Loucy (cell line): ENCODE measurements at regions not wholly inside any gene's neighbourhood (a gene's known extent, or its start where the extent isn't known, plus 50 kb on each side); places are given as distances from the start of the nearest gene placed in this dataset.
A peak's percentile ranks its signal among the peaks of the same experiment; 100 is the strongest.

Experiments used
- H2AFZ ChIP-seq: fragments of 200-600 bp; sonication (generic); 2 replicates; pipeline ENCODE4 v1.6.0; 2016; ENCODE audit warnings: antibody characterized with exemption, mild to moderate bottlenecking, low read length, moderate library complexity
- H3F3A ChIP-seq: fragments of 200-600 bp; 2 replicates; pipeline ENCODE4 v1.6.0; 2016; ENCODE audit warnings: antibody characterized with exemption, low read depth, mild to moderate bottlenecking
- H3K27me3 ChIP-seq: fragments of 200-600 bp; sonication (generic); 2 replicates; pipeline ENCODE4 v1.6.1; 2014; ENCODE audit warnings: low read length, mild to moderate bottlenecking; ENCODE audit not compliant: insufficient read depth, poor library complexity, severe bottlenecking
- H3K36me3 ChIP-seq: fragments of 200-600 bp; sonication (generic); 2 replicates; pipeline ENCODE4 v1.6.1; 2016; ENCODE audit warnings: low read length; ENCODE audit not compliant: insufficient read depth
- H3K4me1 ChIP-seq: fragments of 200-600 bp; sonication (generic); 2 replicates; pipeline ENCODE4 v1.5.1; 2014; ENCODE audit warnings: low read length, mild to moderate bottlenecking; ENCODE audit not compliant: insufficient read depth, poor library complexity, severe bottlenecking
- H3K4me2 ChIP-seq: fragments of 200-600 bp; sonication (generic); 2 replicates; pipeline ENCODE4 v1.6.0; 2014; ENCODE audit warnings: antibody characterized with exemption, low read length, low read depth, mild to moderate bottlenecking; ENCODE audit not compliant: poor library complexity, severe bottlenecking
- H3K4me3 ChIP-seq: fragments of 200-600 bp; sonication (generic); 2 replicates; pipeline ENCODE4 v1.5.1; 2014; ENCODE audit warnings: low read length, mild to moderate bottlenecking, mixed read lengths; ENCODE audit not compliant: poor library complexity, severe bottlenecking
- H3K79me2 ChIP-seq: fragments of 200-600 bp; sonication (generic); 2 replicates; pipeline ENCODE4 v1.6.1; 2014; ENCODE audit warnings: low read length; ENCODE audit not compliant: insufficient read depth
- H3K9ac ChIP-seq: fragments of 200-600 bp; sonication (generic); 2 replicates; pipeline ENCODE4 v1.6.0; 2014; ENCODE audit warnings: mild to moderate bottlenecking, low read depth, low read length, moderate library complexity; ENCODE audit not compliant: poor library complexity, severe bottlenecking
- H3K9me2 ChIP-seq: fragments of 200-600 bp; sonication (generic); replicated peaks from 2 replicates; pipeline ENCODE4 v1.6.1; 2016; ENCODE audit warnings: low read depth, low read length, mixed read lengths
- H3K9me3 ChIP-seq: fragments of 200-600 bp; sonication (generic); 2 replicates; pipeline ENCODE4 v1.6.1; 2014; ENCODE audit warnings: mild to moderate bottlenecking, antibody characterized with exemption, low read length, low read depth; ENCODE audit not compliant: insufficient read depth
- H4K20me1 ChIP-seq: fragments of 200-600 bp; sonication (generic); 2 replicates; pipeline ENCODE4 v1.6.0; 2014; ENCODE audit warnings: antibody characterized with exemption, low read length, mild to moderate bottlenecking; ENCODE audit not compliant: insufficient read depth, poor library complexity, severe bottlenecking
- CTCF ChIP-seq: fragments of 200-600 bp; sonication (generic); conservative IDR thresholded peaks from 2 replicates; pipeline ENCODE4 v1.5.1; 2014; ENCODE audit warnings: mild to moderate bottlenecking, antibody characterized with exemption, low read length
- EZH2phosphoT487 ChIP-seq: fragments of 200-600 bp; IDR thresholded peaks from 2 replicates; pipeline ENCODE4 v1.6.1; 2018; ENCODE audit warnings: antibody characterized with exemption, mild to moderate bottlenecking, moderate library complexity, borderline replicate concordance

DNA sequence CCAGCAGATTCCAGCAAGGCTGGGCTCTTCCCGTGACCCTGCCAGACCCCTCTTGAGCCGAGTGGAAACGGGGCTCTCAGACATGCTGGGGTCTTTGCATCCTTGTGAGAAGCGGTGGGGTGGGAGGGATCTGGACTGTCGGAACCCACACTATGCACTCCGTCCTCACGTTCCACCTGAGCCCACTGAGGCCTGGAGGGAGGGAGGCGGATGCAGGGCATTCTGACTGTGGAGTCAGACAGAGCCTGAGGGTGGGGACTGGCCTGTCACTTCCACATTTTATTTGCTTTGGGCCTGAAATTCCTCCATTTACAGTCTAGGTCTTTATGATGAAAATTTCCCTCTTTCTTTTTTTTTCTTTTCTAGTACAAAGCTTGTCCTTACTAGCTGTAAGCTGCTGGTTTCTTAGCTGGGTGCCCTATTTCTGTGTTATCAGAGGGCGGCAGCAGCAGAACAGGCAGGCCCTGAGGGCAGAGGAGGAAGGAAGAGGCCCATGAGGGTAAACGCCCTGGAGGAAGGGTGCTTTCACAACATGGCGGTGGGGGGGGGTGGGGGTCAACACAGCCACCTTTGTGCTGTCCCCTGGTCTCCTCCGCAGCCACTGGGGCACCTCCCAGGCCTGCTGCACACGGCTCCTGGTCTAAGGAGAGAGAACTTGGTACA lies 373.5 kb upstream of the MYT1L start:
- Histone ChIP-seq H3K79me2 (no peaks in the 10 kb centered on the region), H2AFZ (peak overlapping the region; percentile 63), H3K9ac (peak overlapping the region; percentile 69), H3K4me1 (peaks cover 52% of the 10 kb centered on the region), H3F3A (no peaks in the 10 kb centered on the region), H4K20me1 (no peaks in the 10 kb centered on the region), H3K27me3 (no peaks in the 10 kb centered on the region), H3K4me3 (peak overlapping the region; percentile 23), H3K9me2 (no peaks in the 10 kb centered on the region), H3K9me3 (no peaks in the 10 kb centered on the region), H3K36me3 (no peaks in the 10 kb centered on the region), H3K4me2 (peak overlapping the region; percentile 55)
- TF ChIP-seq CTCF (peak; percentile 40), EZH2phosphoT487 (no peak)

- H3K79me2 ChIP-seq: no peaks in the 10 kb centered on the region
- H3K27me3 ChIP-seq: no peaks in the 10 kb centered on the region
- no peaks in the 10 kb centered on the region for H4K20me1 ChIP-seq
- no peak overlapping the region for H2AFZ ChIP-seq
- H3K9me2 ChIP-seq: no peaks in the 10 kb centered on the region
- no peaks in the 10 kb centered on the region for H3K36me3 ChIP-seq
- H3K4me3 ChIP-seq: peak overlapping the region; percentile 23
- peak overlapping the region; percentile 69 for H3K9ac ChIP-seq
- H3K4me1 ChIP-seq: peaks cover 56% of the 10 kb centered on the region
- TF ChIP-seq EZH2phosphoT487 (no peak), CTCF (no peak)
- H3K9me3 ChIP-seq: no peaks in the 10 kb centered on the region
- H3K4me2 ChIP-seq: peak overlapping the region; percentile 55
- H3F3A ChIP-seq: no peaks in the 10 kb centered on the region
Measured at GRCh38 chr2:2703762-2704427, 372.8 kb upstream of the MYT1L start.

- TF ChIP-seq CTCF (peak; percentile 56), EZH2phosphoT487 (no peak)
- H3K27me3 ChIP-seq: no peaks in the 10 kb centered on the region
Measured at GRCh38 chr2:2703172-2703571, 372.1 kb upstream of the MYT1L start.

More at GRCh38 chr2:2703172-2703571, 372.1 kb upstream of the MYT1L start:
- no peaks in the 10 kb centered on the region for H4K20me1 ChIP-seq
- H3K79me2 ChIP-seq: no peaks in the 10 kb centered on the region
- no peaks in the 10 kb centered on the region for H3F3A ChIP-seq
- peak overlapping the region; percentile 69 for H3K9ac ChIP-seq
- peak overlapping the region; percentile 3 for H3K4me2 ChIP-seq
- 0 out of 2 replicates have a peak overlapping the region, but pooled peaks have one; percentile 16 for H2AFZ ChIP-seq
- no peaks in the 10 kb centered on the region for H3K36me3 ChIP-seq
- H3K4me3 ChIP-seq: no peak overlapping the region
- no peaks in the 10 kb centered on the region for H3K9me2 ChIP-seq
- peaks cover 59% of the 10 kb centered on the region for H3K4me1 ChIP-seq
- no peaks in the 10 kb centered on the region for H3K9me3 ChIP-seq
